HEK293 (cell line): ENCODE measurements at regions not wholly inside any gene's neighbourhood (a gene's known extent, or its start where the extent isn't known, plus 50 kb on each side); places are given as distances from the start of the nearest gene placed in this dataset.

Source experiments
- CTCF ChIA-PET: fragments of 350-600 bp; formaldehyde crosslinking; extraction: SDS; loops from one replicate; lab custom pipeline; 2021; ENCODE audit warnings: antibody characterized with exemption; lab: Yijun Ruan, JAX
- POLR2A ChIA-PET: fragments of 300-600 bp; formaldehyde crosslinking; extraction: SDS; loops from one replicate; lab custom pipeline; 2020; ENCODE audit warnings: antibody characterized with exemption, inconsistent platforms; lab: Yijun Ruan, JAX
- H3K27ac ChIP-seq: fragments of 200-500 bp; sonication (Bioruptor generic); 2 replicates; pipeline ENCODE4 v1.5.1; 2014; ENCODE audit warnings: low read depth, low read length, control low read depth, inconsistent platforms; ENCODE audit errors: extremely low read depth
- H3K36me3 ChIP-seq, 2 experiments: fragments of 200-500 bp in 1 of 2; sonication (Bioruptor generic) in 1 of 2; 1 replicate in 1 of 2; 2 replicates in 1 of 2; pipeline ENCODE4 v1.5.1; 2014 to 2017; ENCODE audit warnings: inconsistent platforms in 2 of 2, low read length in 2 of 2; ENCODE audit not compliant: control insufficient read depth in 2 of 2, insufficient read depth in 1 of 2
- H3K4me1 ChIP-seq: fragments of 200-500 bp; sonication (Bioruptor generic); 2 replicates; pipeline ENCODE4 v1.5.1; 2014; ENCODE audit warnings: mild to moderate bottlenecking, low read length, inconsistent platforms; ENCODE audit not compliant: control insufficient read depth, insufficient read depth
- H3K4me3 ChIP-seq: 2 replicates; pipeline ENCODE4 v1.5.1; 2011; ENCODE audit warnings: low read depth, mild to moderate bottlenecking, control low read depth, low read length, moderate library complexity
- H3K9me3 ChIP-seq: fragments of 200-500 bp; sonication (Bioruptor generic); 2 replicates; pipeline ENCODE4 v1.5.1; 2014; ENCODE audit warnings: low read depth, low read length, inconsistent platforms; ENCODE audit not compliant: control insufficient read depth, insufficient read depth
- GLI2 ChIP-seq: fragments of 450-650 bp; formaldehyde crosslinking; IDR thresholded peaks from 2 replicates; pipeline ENCODE4; 2017; ENCODE audit warnings: missing biosample characterization, missing genetic modification characterization, low read depth, borderline replicate concordance
- GLI4 ChIP-seq: fragments of 450-650 bp; formaldehyde crosslinking; IDR thresholded peaks from 2 replicates; pipeline ENCODE4 v1.5.1; 2016; ENCODE audit warnings: missing biosample characterization, missing genetic modification characterization
- INSM2 ChIP-seq: fragments of 450-650 bp; formaldehyde crosslinking; IDR thresholded peaks from 2 replicates; pipeline ENCODE4 v1.5.1; 2016; ENCODE audit warnings: missing biosample characterization, missing genetic modification characterization
- MYNN ChIP-seq: fragments of 450-650 bp; formaldehyde crosslinking; IDR thresholded peaks from 2 replicates; pipeline ENCODE4 v1.5.1; 2016; ENCODE audit warnings: missing biosample characterization, missing genetic modification characterization, borderline replicate concordance
- SETDB1 ChIP-seq: IDR thresholded peaks from one replicate; pipeline ENCODE4 v1.6.1; 2017; ENCODE audit warnings: mild to moderate bottlenecking, low read length, moderate library complexity, mixed read lengths; ENCODE audit not compliant: insufficient read length
- ZBTB1 ChIP-seq: fragments of 450-650 bp; formaldehyde crosslinking; IDR thresholded peaks from 2 replicates; pipeline ENCODE4 v1.5.1; 2016; ENCODE audit warnings: missing biosample characterization, missing genetic modification characterization
- ZBTB20 ChIP-seq: fragments of 450-650 bp; formaldehyde crosslinking; IDR thresholded peaks from 2 replicates; pipeline ENCODE4 v1.5.1; 2016; ENCODE audit warnings: missing biosample characterization, missing genetic modification characterization
- ZNF157 ChIP-seq: fragments of 450-650 bp; formaldehyde crosslinking; IDR thresholded peaks from 2 replicates; pipeline ENCODE4 v1.5.1; 2016; ENCODE audit warnings: missing biosample characterization, missing genetic modification characterization
- ZNF16 ChIP-seq: fragments of 450-650 bp; formaldehyde crosslinking; IDR thresholded peaks from 2 replicates; pipeline ENCODE4 v1.5.1; 2016; ENCODE audit warnings: low read depth, missing biosample characterization, missing genetic modification characterization
- ZNF19 ChIP-seq: fragments of 450-650 bp; formaldehyde crosslinking; IDR thresholded peaks from 2 replicates; pipeline ENCODE4; 2016; ENCODE audit warnings: missing biosample characterization, missing genetic modification characterization, low read depth
- ZNF221 ChIP-seq: fragments of 450-650 bp; formaldehyde crosslinking; IDR thresholded peaks from 2 replicates; pipeline ENCODE4 v1.5.1; 2017; ENCODE audit warnings: missing biosample characterization, missing genetic modification characterization, borderline replicate concordance
- ZNF292 ChIP-seq: fragments of 450-650 bp; formaldehyde crosslinking; IDR thresholded peaks from 2 replicates; pipeline ENCODE4 v1.5.1; 2016; ENCODE audit warnings: low read depth, missing biosample characterization, missing genetic modification characterization, borderline replicate concordance
- ZNF350 ChIP-seq: fragments of 450-650 bp; formaldehyde crosslinking; IDR thresholded peaks from 2 replicates; pipeline ENCODE4 v1.5.0; 2017; ENCODE audit warnings: missing biosample characterization, mild to moderate bottlenecking, missing genetic modification characterization
- ZNF394 ChIP-seq: fragments of 450-650 bp; formaldehyde crosslinking; IDR thresholded peaks from 2 replicates; pipeline ENCODE4 v1.5.1; 2016; ENCODE audit warnings: missing biosample characterization, missing genetic modification characterization, mild to moderate bottlenecking, moderate library complexity, borderline replicate concordance
- ZNF48 ChIP-seq: fragments of 450-650 bp; formaldehyde crosslinking; IDR thresholded peaks from 2 replicates; pipeline ENCODE4 v1.5.1; 2016; ENCODE audit warnings: missing biosample characterization, missing genetic modification characterization
- ZNF514 ChIP-seq: fragments of 450-650 bp; formaldehyde crosslinking; IDR thresholded peaks from 2 replicates; pipeline ENCODE4 v1.5.1; 2016; ENCODE audit warnings: missing biosample characterization, missing genetic modification characterization
- ZNF544 ChIP-seq: fragments of 450-650 bp; formaldehyde crosslinking; IDR thresholded peaks from 2 replicates; pipeline ENCODE4 v1.5.0; 2017; ENCODE audit warnings: missing biosample characterization, missing genetic modification characterization
- ZNF645 ChIP-seq: fragments of 450-650 bp; formaldehyde crosslinking; IDR thresholded peaks from 2 replicates; pipeline ENCODE4; 2016; ENCODE audit warnings: missing biosample characterization, missing genetic modification characterization
- ZNF658 ChIP-seq: fragments of 450-650 bp; formaldehyde crosslinking; IDR thresholded peaks from 2 replicates; pipeline ENCODE4; 2016; ENCODE audit warnings: missing biosample characterization, missing genetic modification characterization
- TF ChIP-seq, protein P1 (sequence below): fragments of 450-650 bp; formaldehyde crosslinking; IDR thresholded peaks from 2 replicates; pipeline ENCODE4 v1.5.1; 2016; ENCODE audit warnings: missing biosample characterization, missing genetic modification characterization
- TF ChIP-seq, protein P2 (sequence below): fragments of 450-650 bp; formaldehyde crosslinking; conservative IDR thresholded peaks from 2 replicates; pipeline ENCODE4 v1.5.1; 2016; ENCODE audit warnings: low read depth, missing biosample characterization, missing genetic modification characterization

- TF ChIP-seq ZNF544 (no peak), GLI4 (tag by site-specific recombination) (no peak), ZNF350 (tag by site-specific recombination) (no peak), ZNF157 (no peak)
These were observed 305.3 kb upstream of the DAB1 start (continued) for GRCh38 chr1:57729181-57729580.

DNA sequence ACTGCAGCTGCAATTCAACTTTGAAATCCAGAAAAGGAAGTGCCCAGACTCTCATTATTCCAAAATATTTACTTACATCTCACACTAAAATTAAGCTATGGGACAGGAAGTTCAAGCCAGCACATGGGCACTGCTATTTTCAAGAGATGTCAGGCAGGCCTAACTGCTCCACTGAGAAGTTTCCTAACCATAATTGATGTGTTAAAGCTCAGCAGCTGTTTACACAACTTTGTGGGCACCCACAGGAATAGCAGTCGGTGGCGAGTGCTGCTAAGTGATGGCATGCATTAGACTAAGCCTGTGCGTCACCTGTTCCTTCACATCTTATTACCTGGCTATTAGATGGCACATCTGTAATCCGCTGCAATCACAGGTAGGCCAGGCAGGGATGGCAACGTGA, 303.3 kb upstream of the DAB1 start:
- no peak overlapping the region for H3K27ac ChIP-seq

More for the DNA sequence above, 303.3 kb upstream of the DAB1 start:
- no peak overlapping the region for H3K4me3 ChIP-seq
- no peak for TF ChIP-seq ZBTB1 (tag by site-specific recombination)
- no peak for TF ChIP-seq INSM2 (tag by site-specific recombination)
- no peak for TF ChIP-seq ZNF394 (tag by site-specific recombination)
- TF ChIP-seq ZNF221 = no peak
- no peak for TF ChIP-seq ZNF645
- no peak for TF ChIP-seq SETDB1
- TF ChIP-seq MYNN (tag by site-specific recombination) = no peak
- TF ChIP-seq ZNF16 = no peak
- no peak for TF ChIP-seq ZNF48 (tag by site-specific recombination)
- no peak for TF ChIP-seq GLI2 (tag by site-specific recombination)
- TF ChIP-seq, protein P1, sequence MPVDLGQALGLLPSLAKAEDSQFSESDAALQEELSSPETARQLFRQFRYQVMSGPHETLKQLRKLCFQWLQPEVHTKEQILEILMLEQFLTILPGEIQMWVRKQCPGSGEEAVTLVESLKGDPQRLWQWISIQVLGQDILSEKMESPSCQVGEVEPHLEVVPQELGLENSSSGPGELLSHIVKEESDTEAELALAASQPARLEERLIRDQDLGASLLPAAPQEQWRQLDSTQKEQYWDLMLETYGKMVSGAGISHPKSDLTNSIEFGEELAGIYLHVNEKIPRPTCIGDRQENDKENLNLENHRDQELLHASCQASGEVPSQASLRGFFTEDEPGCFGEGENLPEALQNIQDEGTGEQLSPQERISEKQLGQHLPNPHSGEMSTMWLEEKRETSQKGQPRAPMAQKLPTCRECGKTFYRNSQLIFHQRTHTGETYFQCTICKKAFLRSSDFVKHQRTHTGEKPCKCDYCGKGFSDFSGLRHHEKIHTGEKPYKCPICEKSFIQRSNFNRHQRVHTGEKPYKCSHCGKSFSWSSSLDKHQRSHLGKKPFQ = no peak
- no peak for TF ChIP-seq ZNF292 (tag by site-specific recombination)
- TF ChIP-seq, protein P2, sequence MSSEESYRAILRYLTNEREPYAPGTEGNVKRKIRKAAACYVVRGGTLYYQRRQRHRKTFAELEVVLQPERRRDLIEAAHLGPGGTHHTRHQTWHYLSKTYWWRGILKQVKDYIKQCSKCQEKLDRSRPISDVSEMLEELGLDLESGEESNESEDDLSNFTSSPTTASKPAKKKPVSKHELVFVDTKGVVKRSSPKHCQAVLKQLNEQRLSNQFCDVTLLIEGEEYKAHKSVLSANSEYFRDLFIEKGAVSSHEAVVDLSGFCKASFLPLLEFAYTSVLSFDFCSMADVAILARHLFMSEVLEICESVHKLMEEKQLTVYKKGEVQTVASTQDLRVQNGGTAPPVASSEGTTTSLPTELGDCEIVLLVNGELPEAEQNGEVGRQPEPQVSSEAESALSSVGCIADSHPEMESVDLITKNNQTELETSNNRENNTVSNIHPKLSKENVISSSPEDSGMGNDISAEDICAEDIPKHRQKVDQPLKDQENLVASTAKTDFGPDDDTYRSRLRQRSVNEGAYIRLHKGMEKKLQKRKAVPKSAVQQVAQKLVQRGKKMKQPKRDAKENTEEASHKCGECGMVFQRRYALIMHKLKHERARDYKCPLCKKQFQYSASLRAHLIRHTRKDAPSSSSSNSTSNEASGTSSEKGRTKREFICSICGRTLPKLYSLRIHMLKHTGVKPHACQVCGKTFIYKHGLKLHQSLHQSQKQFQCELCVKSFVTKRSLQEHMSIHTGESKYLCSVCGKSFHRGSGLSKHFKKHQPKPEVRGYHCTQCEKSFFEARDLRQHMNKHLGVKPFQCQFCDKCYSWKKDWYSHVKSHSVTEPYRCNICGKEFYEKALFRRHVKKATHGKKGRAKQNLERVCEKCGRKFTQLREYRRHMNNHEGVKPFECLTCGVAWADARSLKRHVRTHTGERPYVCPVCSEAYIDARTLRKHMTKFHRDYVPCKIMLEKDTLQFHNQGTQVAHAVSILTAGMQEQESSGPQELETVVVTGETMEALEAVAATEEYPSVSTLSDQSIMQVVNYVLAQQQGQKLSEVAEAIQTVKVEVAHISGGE = no peak
- TF ChIP-seq ZBTB20 (tag by site-specific recombination) = no peak
- no peak for TF ChIP-seq ZNF658 (tag by site-specific recombination)
- TF ChIP-seq ZNF19 (tag by site-specific recombination) = no peak
- no peak for TF ChIP-seq ZNF514 (tag by site-specific recombination)
- TF ChIP-seq, all 188 proteins: peak for 0
- Histone ChIP-seq H3K36me3 (no peaks in the 10 kb centered on the region), H3K9me3 (no peaks in the 10 kb centered on the region), H3K4me1 (no peaks in the 10 kb centered on the region)
- ChIA-PET POLR2A (no interaction called here), CTCF (no interaction called here)
